Lower leg skin (tissue), 4 donors: ENCODE measurements at regions not wholly inside any gene's neighbourhood (a gene's known extent, or its start where the extent isn't known, plus 50 kb on each side); places are given as distances from the start of the nearest gene placed in this dataset.

Experiments used
- DNase-seq, 2 donors: peaks; one replicate each; pipeline ENCODE4 v3.0.0-alpha.2; 2019; ENCODE audit warnings: low spot score in 2 of 2
- H3K4me3 ChIP-seq: fragments of 200-600 bp; sonication (generic); 2 replicates; pipeline ENCODE4 v1.5.1; 2017; ENCODE audit warnings: mild to moderate bottlenecking, low read depth; ENCODE audit not compliant: poor library complexity, severe bottlenecking
- POLR2A ChIP-seq, 2 donors: fragments of 450-650 bp; IDR thresholded peaks; one replicate each; pipeline ENCODE4 v1.6.1; 2016 to 2017; ENCODE audit warnings: antibody characterized with exemption in 2 of 2, mild to moderate bottlenecking in 1 of 2, moderate library complexity in 1 of 2
- WGBS, 2 donors: methylation state at CpG; one replicate each; pipeline ENCODE4 v1.1.5; 2018; 5-methylcytosine and 5-hydroxymethylcytosine counted together
- intact Hi-C: fragments of 100-400 bp; cut with DNase I; formaldehyde crosslinking; loops from one replicate; pipeline ENCODE4 v1.15.0; 2023; ENCODE audit warnings: low total_unique reads
- TF ChIP-seq, protein P1 (sequence below), 3 donors: fragments of 450-650 bp; IDR thresholded peaks; one replicate each; pipeline ENCODE4 v1.5.1; 2016; ENCODE audit warnings: antibody characterized with exemption in 3 of 3, mild to moderate bottlenecking in 3 of 3, moderate library complexity in 2 of 3

DNA sequence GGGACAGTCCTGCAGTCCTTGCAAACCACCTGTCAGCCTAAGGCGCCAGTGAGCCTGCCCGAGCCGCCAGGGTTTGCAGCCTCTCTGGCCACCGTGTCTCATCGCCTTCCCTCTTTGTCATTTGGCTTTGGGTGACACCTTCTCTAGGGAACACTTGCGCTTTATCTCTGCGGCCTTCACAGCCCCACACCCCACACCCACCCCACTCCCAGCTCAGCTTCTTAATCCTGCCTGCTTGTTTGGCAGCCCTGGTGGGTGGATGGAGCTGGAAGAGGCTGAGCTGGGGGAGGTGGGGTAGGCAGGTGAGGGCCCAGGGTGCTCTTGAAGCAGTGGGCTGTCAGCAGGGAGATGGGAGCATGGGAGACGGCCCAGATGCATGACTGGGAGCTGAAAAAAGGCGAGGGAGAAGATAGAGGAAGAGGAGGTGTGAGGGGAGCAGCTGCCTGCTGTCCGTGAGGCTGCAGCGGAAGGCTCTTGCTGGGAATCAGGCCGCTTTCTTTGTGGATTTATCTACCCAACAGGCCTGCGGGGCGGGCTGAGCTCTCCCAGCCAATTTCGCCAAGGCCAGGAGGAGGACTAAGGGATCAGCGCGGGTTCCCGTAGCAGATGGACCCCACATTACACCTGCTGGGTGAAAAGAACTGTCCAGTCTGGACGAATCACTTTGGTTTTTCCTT, 97.5 kb upstream of the STOX2 start:
- DNase-seq: no peak
- WGBS, 2 donors: 85 to 88% methylated on average over 19 of the region's 19 CpGs
- TF ChIP-seq, protein P1, sequence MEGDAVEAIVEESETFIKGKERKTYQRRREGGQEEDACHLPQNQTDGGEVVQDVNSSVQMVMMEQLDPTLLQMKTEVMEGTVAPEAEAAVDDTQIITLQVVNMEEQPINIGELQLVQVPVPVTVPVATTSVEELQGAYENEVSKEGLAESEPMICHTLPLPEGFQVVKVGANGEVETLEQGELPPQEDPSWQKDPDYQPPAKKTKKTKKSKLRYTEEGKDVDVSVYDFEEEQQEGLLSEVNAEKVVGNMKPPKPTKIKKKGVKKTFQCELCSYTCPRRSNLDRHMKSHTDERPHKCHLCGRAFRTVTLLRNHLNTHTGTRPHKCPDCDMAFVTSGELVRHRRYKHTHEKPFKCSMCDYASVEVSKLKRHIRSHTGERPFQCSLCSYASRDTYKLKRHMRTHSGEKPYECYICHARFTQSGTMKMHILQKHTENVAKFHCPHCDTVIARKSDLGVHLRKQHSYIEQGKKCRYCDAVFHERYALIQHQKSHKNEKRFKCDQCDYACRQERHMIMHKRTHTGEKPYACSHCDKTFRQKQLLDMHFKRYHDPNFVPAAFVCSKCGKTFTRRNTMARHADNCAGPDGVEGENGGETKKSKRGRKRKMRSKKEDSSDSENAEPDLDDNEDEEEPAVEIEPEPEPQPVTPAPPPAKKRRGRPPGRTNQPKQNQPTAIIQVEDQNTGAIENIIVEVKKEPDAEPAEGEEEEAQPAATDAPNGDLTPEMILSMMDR (IDR thresholded peaks at IDR 0.05): no peak
- no peak for TF ChIP-seq POLR2A (IDR thresholded peaks at IDR 0.05)

DNA sequence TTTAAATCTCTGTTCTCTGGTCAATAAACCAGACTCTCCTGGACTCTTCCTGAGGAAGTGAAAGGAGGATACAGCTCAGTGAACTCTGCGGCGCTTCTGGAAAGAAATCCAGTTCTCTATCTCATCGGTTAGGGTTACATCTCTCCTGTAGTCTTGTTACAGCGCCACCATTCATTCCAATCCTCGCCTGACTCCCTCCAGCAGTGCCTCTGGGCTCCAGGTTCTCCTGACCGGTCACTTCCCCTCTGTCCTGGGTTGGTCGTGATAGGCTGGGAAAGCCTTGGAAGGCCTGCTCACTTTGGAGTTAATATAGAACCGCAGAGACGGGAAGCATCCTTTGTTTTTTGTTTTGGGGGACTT, 97.0 kb upstream of the STOX2 start:
- TF ChIP-seq, protein P1 (IDR thresholded peaks at IDR 0.05): no peak
- no peak for TF ChIP-seq POLR2A (IDR thresholded peaks at IDR 0.05)
- DNase-seq: no peak
- WGBS, 2 donors: 74 to 78% methylated on average over 9 of the region's 9 CpGs
- no peak overlapping the region for H3K4me3 ChIP-seq
- intact Hi-C loops: no loop called here

More for the DNA sequence above, 97.5 kb upstream of the STOX2 start:
- intact Hi-C loops: no loop called here
- no peak overlapping the region for H3K4me3 ChIP-seq

DNA sequence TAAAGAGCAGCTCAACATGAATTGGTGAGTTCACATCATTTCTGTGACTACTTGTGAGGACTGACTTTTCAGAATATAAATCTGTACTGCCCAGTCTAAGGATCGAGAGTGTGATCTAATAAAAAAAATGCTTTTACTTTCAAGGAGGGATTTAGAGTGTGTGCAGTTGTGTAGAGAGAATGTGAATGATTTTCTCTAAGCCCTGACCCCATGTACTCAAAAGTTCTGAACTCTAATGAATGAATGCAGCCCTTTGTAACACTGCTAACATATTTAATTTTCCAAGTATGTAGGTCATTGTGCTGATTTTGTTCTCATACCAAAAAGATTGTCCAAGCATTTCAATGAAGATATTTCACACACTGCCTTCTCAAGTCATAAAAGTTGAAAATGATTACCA, 92.5 kb upstream of the STOX2 start:
- no peak for TF ChIP-seq POLR2A (IDR thresholded peaks at IDR 0.05)
- TF ChIP-seq, protein P1 (IDR thresholded peaks at IDR 0.05): no peak
- 80 to 93% methylated on average over 1 of the region's 1 CpG for WGBS, 2 donors
- intact Hi-C loops: no loop called here
- H3K4me3 ChIP-seq: no peak overlapping the region
- DNase-seq: no peak

DNA sequence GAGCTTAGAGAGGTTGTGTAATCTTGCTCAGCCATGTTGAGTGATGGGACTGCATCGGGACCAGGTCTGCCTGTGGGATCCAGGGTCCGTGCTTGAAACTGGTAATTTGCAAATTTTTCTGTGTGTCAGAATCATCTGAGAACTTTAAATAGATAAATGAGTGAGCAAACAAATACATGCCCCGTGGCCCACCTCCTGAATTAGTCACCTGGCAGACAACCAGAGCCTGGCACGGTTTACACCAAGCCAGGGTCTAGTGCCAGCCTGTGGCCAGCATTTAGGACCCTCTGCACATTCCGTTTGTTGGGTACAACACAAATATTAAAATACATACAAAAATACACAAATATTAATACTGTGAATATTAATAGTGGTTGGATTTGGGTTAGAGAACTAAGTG, 90.6 kb upstream of the STOX2 start:
- H3K4me3 ChIP-seq: no peak overlapping the region
- no peak for DNase-seq
- WGBS, 2 donors: 69 to 79% methylated on average over 5 of the region's 5 CpGs
- intact Hi-C loops: no loop called here
- TF ChIP-seq, protein P1 (IDR thresholded peaks at IDR 0.05): no peak
- TF ChIP-seq POLR2A (IDR thresholded peaks at IDR 0.05): no peak

DNA sequence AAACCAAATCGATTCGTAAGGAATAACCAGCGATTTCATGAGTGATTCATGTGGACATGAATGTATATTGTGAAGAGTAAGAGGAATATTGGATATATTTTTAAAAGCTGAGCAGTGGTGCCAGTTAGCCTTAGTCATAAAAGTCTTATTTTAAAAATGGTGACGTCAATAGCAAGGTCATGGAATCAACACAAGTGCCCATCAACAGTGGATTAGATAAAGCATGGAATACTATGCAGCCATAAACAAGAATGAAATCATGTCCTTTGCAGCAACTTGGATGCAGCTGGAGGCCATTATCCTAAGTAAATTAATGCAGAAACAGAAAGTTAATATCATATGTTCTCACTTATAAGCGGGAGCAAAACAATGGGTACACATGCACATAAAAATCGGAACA, 89.0 kb upstream of the STOX2 start:
- intact Hi-C loops: no loop called here
- no peak overlapping the region for H3K4me3 ChIP-seq
- DNase-seq: no peak
- WGBS, 2 donors: 92 to 94% methylated on average over 6 of the region's 6 CpGs
- TF ChIP-seq POLR2A (IDR thresholded peaks at IDR 0.05): no peak
- TF ChIP-seq, protein P1 (IDR thresholded peaks at IDR 0.05): no peak
